B cell (primary cell): ENCODE measurements at regions not wholly inside any gene's neighbourhood (a gene's known extent, or its start where the extent isn't known, plus 50 kb on each side); places are given as distances from the start of the nearest gene placed in this dataset.

Experiments
- ATAC-seq: fragments of 200-7000 bp; cut with Tn5 transposase; one replicate; pipeline ENCODE4 v1.10.0; 2021; ENCODE audit warnings: low read depth, mild to moderate bottlenecking, moderate number of reproducible peaks, moderate library complexity
- CTCF ChIA-PET: fragments of 350-600 bp; sonication (Branson Sonifier 250); formaldehyde crosslinking; loops from one replicate; lab custom pipeline; 2021; ENCODE audit warnings: antibody characterized with exemption, inconsistent platforms; lab: Charles Lee
- POLR2A ChIA-PET: fragments of 350-600 bp; sonication (Branson Sonifier 250); formaldehyde crosslinking; loops from one replicate; lab custom pipeline; 2021; ENCODE audit warnings: antibody characterized with exemption; lab: Charles Lee
- DNase-seq: peaks from one replicate; pipeline ENCODE4 v3.0.0; 2013
- H2AFZ ChIP-seq: 2 replicates; pipeline ENCODE4 v1.6.1; 2012; ENCODE audit warnings: mild to moderate bottlenecking, low read depth, low read length; ENCODE audit not compliant: insufficient read depth, poor library complexity, severe bottlenecking
- H3K27ac ChIP-seq, 2 donors: 1 replicate in 1 of 2; 2 replicates in 1 of 2; pipeline ENCODE4 v1.5.1; 2012 to 2013; ENCODE audit warnings: low read length in 2 of 2, mild to moderate bottlenecking in 2 of 2, moderate library complexity in 1 of 2
- H3K27me3 ChIP-seq, 4 experiments: fragments of 200-600 bp in 1 of 4; sonication (generic) in 1 of 4; replicated peaks in 1 of 4; 1 replicate in 2 of 4; 2 replicates in 2 of 4; pipeline versions ENCODE4 v1.6.1 to v1.7.0; 2013 to 2016; ENCODE audit warnings: low read length in 3 of 4, mild to moderate bottlenecking in 2 of 4, mixed read lengths in 1 of 4, moderate library complexity in 1 of 4; ENCODE audit not compliant: insufficient read depth in 4 of 4, control insufficient read depth in 3 of 4; ENCODE audit errors: control extremely low read depth in 1 of 4
- H3K36me3 ChIP-seq, 2 experiments: replicated peaks in 1 of 2; 1 replicate in 1 of 2; 2 replicates in 1 of 2; pipeline versions ENCODE4 v1.6.1 to v1.7.1; 2013; ENCODE audit warnings: low read length in 1 of 2; ENCODE audit not compliant: insufficient read depth in 2 of 2, control insufficient read depth in 1 of 2; ENCODE audit errors: control extremely low read depth in 1 of 2, extremely low read depth in 1 of 2
- H3K4me1 ChIP-seq, 2 donors: fragments of 200-600 bp in 1 of 2; sonication (generic) in 1 of 2; 1 replicate in 1 of 2; 2 replicates in 1 of 2; pipeline versions ENCODE4 v1.5.1 to v1.6.1; 2013 to 2017; ENCODE audit warnings: low read length in 2 of 2; ENCODE audit not compliant: control insufficient read depth in 2 of 2, insufficient read depth in 2 of 2
- H3K4me2 ChIP-seq: replicated peaks from 2 replicates; pipeline ENCODE3; 2012; ENCODE audit warnings: mild to moderate bottlenecking, low read depth, low read length; ENCODE audit not compliant: poor library complexity, severe bottlenecking
- H3K4me3 ChIP-seq, 5 experiments: fragments of 200-600 bp in 1 of 5; sonication (generic) in 1 of 5; 1 replicate in 3 of 5; 2 replicates in 2 of 5; pipeline versions ENCODE4 v1.5.1 to v1.7.0; 2011 to 2016; ENCODE audit warnings: low read length in 4 of 5, mild to moderate bottlenecking in 4 of 5, low read depth in 2 of 5, control low read depth in 1 of 5, moderate library complexity in 1 of 5; ENCODE audit not compliant: insufficient read depth in 1 of 5; ENCODE audit errors: control extremely low read depth in 1 of 5, extremely low read depth in 1 of 5
- H3K79me2 ChIP-seq: fragments of 200-600 bp; sonication (generic); one replicate; pipeline ENCODE4 v1.6.0; 2016; ENCODE audit warnings: low read length; ENCODE audit not compliant: control insufficient read depth, insufficient read depth
- H3K9ac ChIP-seq: fragments of 200-600 bp; sonication (generic); 2 replicates; pipeline ENCODE4 v1.6.1; 2017; ENCODE audit warnings: mild to moderate bottlenecking, low read length, moderate library complexity
- H3K9me3 ChIP-seq, 3 donors: one replicate each; pipeline versions ENCODE4 v1.6.1 to v1.7.1; 2013; ENCODE audit warnings: low read length in 2 of 3; ENCODE audit not compliant: control insufficient read depth in 2 of 3, insufficient read depth in 1 of 3; ENCODE audit errors: control extremely low read depth in 1 of 3
- H4K20me1 ChIP-seq: 2 replicates; pipeline ENCODE4 v1.6.0; 2012; ENCODE audit warnings: mild to moderate bottlenecking, low read length; ENCODE audit not compliant: insufficient read depth, control insufficient read depth, poor library complexity, severe bottlenecking
- H3K27ac Mint-ChIP-seq: one replicate; pipeline ENCODE4 v1.8.0; 2021; ENCODE audit warnings: mixed read lengths
- H3K27me3 Mint-ChIP-seq: one replicate; pipeline ENCODE4 v1.8.0; 2021; ENCODE audit warnings: mixed read lengths
- H3K4me1 Mint-ChIP-seq: one replicate; pipeline ENCODE4 v1.8.0; 2021; ENCODE audit warnings: mixed read lengths
- H3K4me3 Mint-ChIP-seq: one replicate; pipeline ENCODE4 v1.8.0; 2021; ENCODE audit warnings: mixed read lengths
- H3K9me3 Mint-ChIP-seq: one replicate; pipeline ENCODE4 v1.8.0; 2022; ENCODE audit warnings: mixed read lengths; ENCODE audit not compliant: insufficient read depth
- CTCF ChIP-seq: fragments of 200-600 bp; IDR thresholded peaks from one replicate; pipeline ENCODE4 v1.8.0; 2022; ENCODE audit warnings: antibody characterized with exemption, mild to moderate bottlenecking
- EZH2 ChIP-seq: IDR thresholded peaks from 2 replicates; pipeline ENCODE4 v1.6.1; 2012; ENCODE audit warnings: borderline replicate concordance, low read depth, mild to moderate bottlenecking, moderate library complexity, low read length; ENCODE audit not compliant: insufficient read depth, poor library complexity, severe bottlenecking
- WGBS: methylation state at CpG from one replicate; pipeline ENCODE4 v1.1.5; 2013; ENCODE audit warnings: missing lambda C conversion rate; ENCODE audit not compliant: insufficient coverage; 5-methylcytosine and 5-hydroxymethylcytosine counted together
- intact Hi-C: fragments of 100-400 bp; cut with micrococcal nuclease; formaldehyde crosslinking; loops from one replicate; pipeline ENCODE4 v1.10.0; 2022

- no peak for TF ChIP-seq EZH2
- TF ChIP-seq CTCF, result no peak
- Histone ChIP-seq H3K36me3 (no peaks in the 10 kb centered on the region), H3K4me2 (no peak overlapping the region), H3K79me2 (no peaks in the 10 kb centered on the region), H3K4me3 (no peak overlapping the region), H3K4me1 (no peaks in the 10 kb centered on the region), H3K9me3 (no peaks in the 10 kb centered on the region), H3K9ac (no peak overlapping the region), H4K20me1 (no peaks in the 10 kb centered on the region), H3K27me3 (no peaks in the 10 kb centered on the region), H3K27ac (no peak overlapping the region), H2AFZ (no peak overlapping the region)
- ChIA-PET CTCF (no interaction called here), POLR2A (no interaction called here)
- H3K9me3 Mint-ChIP-seq, result no peaks in the 10 kb centered on the region
- H3K4me3 Mint-ChIP-seq, result no peak overlapping the region
- no peak for ATAC-seq
- DNase-seq, result no peak
- intact Hi-C loops, result no loop called here
- WGBS, result no CpG with 5 or more reads among the region's 2 CpGs
- H3K4me1 Mint-ChIP-seq, result no peaks in the 10 kb centered on the region
- no peak overlapping the region for H3K27ac Mint-ChIP-seq
- no peaks in the 10 kb centered on the region for H3K27me3 Mint-ChIP-seq
Measured at GRCh38 chr14:41548666-41549065, 58.0 kb upstream of the LRFN5 start.

GRCh38 chr14:41541333-41541732 is 65.3 kb upstream of the LRFN5 start:
- Histone ChIP-seq H3K9ac (no peak overlapping the region), H3K4me2 (no peak overlapping the region), H2AFZ (no peak overlapping the region), H3K36me3 (no peaks in the 10 kb centered on the region), H3K4me3 (no peak overlapping the region), H4K20me1 (no peaks in the 10 kb centered on the region), H3K27me3 (no peaks in the 10 kb centered on the region), H3K9me3 (peaks cover 1 to 10% (median 8%) of the 10 kb centered on the region in 3 donors), H3K79me2 (no peaks in the 10 kb centered on the region), H3K27ac (no peak overlapping the region), H3K4me1 (no peaks in the 10 kb centered on the region)
- peaks cover 5% of the 10 kb centered on the region for H3K9me3 Mint-ChIP-seq
- H3K4me1 Mint-ChIP-seq, result no peaks in the 10 kb centered on the region
- TF ChIP-seq EZH2, result no peak
- TF ChIP-seq CTCF, result no peak
- no peak for DNase-seq
- WGBS, result 89% methylated on average over 1 of the region's 3 CpGs
- POLR2A ChIA-PET, result no interaction called here
- ATAC-seq, result no peak
- CTCF ChIA-PET, result no interaction called here
- no peak overlapping the region for H3K27ac Mint-ChIP-seq
- no peak overlapping the region for H3K4me3 Mint-ChIP-seq
- H3K27me3 Mint-ChIP-seq, result no peaks in the 10 kb centered on the region
- intact Hi-C loops, result no loop called here
